ENCODE measurements at regions not wholly inside any gene's neighbourhood (a gene's known extent, or its start where the extent isn't known, plus 50 kb on each side); places are given as distances from the start of the nearest gene placed in this dataset.
"Not testable (repeated sequence)": the region's sequence is repeated elsewhere in the genome, so short reads cannot be mapped to it uniquely, and the experiment has no call there.

DNA sequence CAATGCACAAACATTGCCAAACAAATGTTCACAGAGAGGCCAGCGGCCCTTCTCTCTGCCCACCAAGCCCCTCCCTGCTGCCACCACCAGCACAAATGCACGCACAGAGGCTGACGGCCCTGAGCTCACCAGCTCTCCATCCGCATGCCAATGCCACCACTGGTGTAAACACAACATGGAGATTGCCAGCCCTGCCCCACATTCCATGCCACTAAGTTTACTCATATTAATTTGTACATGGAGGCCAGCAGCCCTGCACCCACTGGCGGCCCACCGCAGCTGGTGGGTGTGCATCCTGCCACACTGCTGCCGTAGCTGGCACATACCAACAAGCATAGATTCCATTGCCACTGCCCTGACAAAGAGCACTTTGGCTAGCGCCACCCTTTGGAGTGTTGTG lies 124.0 kb downstream of the CYLC1 start (continued):
- no peak for TF ChIP-seq E2F4 (IDR thresholded peaks at IDR 0.05; ENCODE audit: low read depth, low read length)

- CTCF ChIA-PET; H3K9ac ChIP-seq (ENCODE audit: control insufficient read depth, insufficient read depth, low read length); SMC1A ChIA-PET (ENCODE audit: uncharacterized antibody, unreplicated experiment); RAD21 ChIA-PET (ENCODE audit: unreplicated experiment); H3K4me2 ChIP-seq (ENCODE audit: control insufficient read depth, insufficient read depth); POLR2A ChIA-PET; DNase-seq (ENCODE audit: low read depth, low spot score); BruUV-seq (replicated peaks); ATAC-seq; H2AFZ ChIP-seq (ENCODE audit: control insufficient read depth, low read depth, low read length); FAIRE-seq; H3K79me2 ChIP-seq (ENCODE audit: control insufficient read depth, insufficient read depth, low read length); H3K36me3 ChIP-seq (ENCODE audit: control insufficient read depth in 2 of 2, insufficient read depth in 2 of 2, low read length in 1 of 2); in situ Hi-C loops (cut with MboI); H3K27ac ChIP-seq (ENCODE audit: control insufficient read depth, insufficient read depth); H4K20me1 ChIP-seq (ENCODE audit: control insufficient read depth, insufficient read depth); H3K4me3 ChIP-seq; H3K4me1 ChIP-seq (ENCODE audit: control insufficient read depth, insufficient read depth, low read length); H3K27me3 ChIP-seq (replicated peaks in 1 of 2; ENCODE audit: control insufficient read depth in 2 of 2, insufficient read depth in 2 of 2, low read length in 1 of 2); H3K9me3 ChIP-seq (replicated peaks; ENCODE audit: control insufficient read depth, insufficient read depth, low read length); intact Hi-C loops (cut with micrococcal nuclease; ENCODE audit: unreplicated experiment): not testable (repeated sequence)
- 10% methylated on average over 2 of the region's 2 CpGs for WGBS (ENCODE audit: insufficient coverage, insufficient replicate concordance, low lambda C conversion rate, missing lambda C conversion rate)
Measured at GRCh38 chrX:83990178-83990577, 129.2 kb downstream of the CYLC1 start.

DNA sequence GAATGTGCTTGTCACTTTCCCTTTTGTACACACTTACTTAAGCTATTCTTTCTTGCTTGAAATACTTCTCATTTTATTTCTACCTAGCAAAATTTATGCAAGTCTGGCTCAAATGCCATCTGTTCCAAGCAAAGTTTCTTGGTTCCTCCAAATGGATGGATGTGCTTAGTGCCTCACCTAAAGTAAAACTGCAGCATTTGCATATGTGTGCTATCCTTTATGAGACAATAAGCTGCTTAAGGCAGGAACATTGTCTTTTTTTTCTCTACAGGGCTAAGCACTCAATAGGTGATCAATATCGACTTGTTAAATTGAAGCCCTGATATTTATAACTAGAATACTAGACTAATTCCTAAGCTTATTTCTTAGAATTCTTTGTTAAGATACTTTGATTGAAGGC lies 136.8 kb downstream of the CYLC1 start:
- no peak overlapping the region for H2AFZ ChIP-seq (ENCODE audit: control insufficient read depth, low read depth, low read length)
- H3K4me1 ChIP-seq (ENCODE audit: control insufficient read depth, insufficient read depth, low read length), result no peaks in the 10 kb centered on the region
- no TSS peak for BruUV-seq (replicated peaks)
- intact Hi-C loops (cut with micrococcal nuclease; ENCODE audit: unreplicated experiment), result no loop called here
- no peaks in the 10 kb centered on the region for H3K27me3 ChIP-seq (replicated peaks in 1 of 2; ENCODE audit: control insufficient read depth in 2 of 2, insufficient read depth in 2 of 2, low read length in 1 of 2)
- no peak overlapping the region for H3K4me2 ChIP-seq (ENCODE audit: control insufficient read depth, insufficient read depth)
- FAIRE-seq (no peak), ATAC-seq (no peak), DNase-seq (ENCODE audit: low read depth, low spot score) (no peak)
- WGBS (ENCODE audit: insufficient coverage, insufficient replicate concordance, low lambda C conversion rate, missing lambda C conversion rate), result 35% methylated on average over 1 of the region's 1 CpG
- RAD21 ChIA-PET (ENCODE audit: unreplicated experiment), result no interaction called here
- no peaks in the 10 kb centered on the region for H4K20me1 ChIP-seq (ENCODE audit: control insufficient read depth, insufficient read depth)
- POLR2A ChIA-PET, result no interaction called here
- H3K9me3 ChIP-seq (replicated peaks; ENCODE audit: control insufficient read depth, insufficient read depth, low read length), result no peaks in the 10 kb centered on the region
- H3K9ac ChIP-seq (ENCODE audit: control insufficient read depth, insufficient read depth, low read length), result no peak overlapping the region
- H3K4me3 ChIP-seq, result no peak overlapping the region
- SMC1A ChIA-PET (ENCODE audit: uncharacterized antibody, unreplicated experiment), result no interaction called here
- CTCF ChIA-PET, result no interaction called here
- in situ Hi-C loops (cut with MboI), result no loop called here
- H3K36me3 ChIP-seq (ENCODE audit: control insufficient read depth in 2 of 2, insufficient read depth in 2 of 2, low read length in 1 of 2), result no peaks in the 10 kb centered on the region
- no peak overlapping the region for H3K27ac ChIP-seq (ENCODE audit: control insufficient read depth, insufficient read depth)
- H3K79me2 ChIP-seq (ENCODE audit: control insufficient read depth, insufficient read depth, low read length), result no peaks in the 10 kb centered on the region
- TF ChIP-seq BCL11A (IDR thresholded peaks at IDR 0.05; ENCODE audit: low read depth, low read length) (no peak), TAF1 (IDR thresholded peaks at IDR 0.05; ENCODE audit: borderline replicate concordance, low read depth, low read length) (no peak), EP300 (IDR thresholded peaks at IDR 0.05; ENCODE audit: borderline replicate concordance in 1 of 2, control insufficient read depth in 1 of 2, low read depth in 2 of 2, low read length in 2 of 2) (no peak), REST (IDR thresholded peaks at IDR 0.05; ENCODE audit: low read depth, low read length) (no peak), GATAD2B (conservative IDR thresholded peaks at IDR 0.05; ENCODE audit: low read depth) (no peak), CEBPB (IDR thresholded peaks at IDR 0.05; ENCODE audit: borderline replicate concordance in 1 of 2, low read depth in 2 of 2, low read length in 2 of 2) (no peak), ATF7 (IDR thresholded peaks at IDR 0.05; ENCODE audit: low read depth) (no peak), ZBED1 (IDR thresholded peaks at IDR 0.05; ENCODE audit: borderline replicate concordance) (no peak), SUPT20H (IDR thresholded peaks at IDR 0.05; ENCODE audit: borderline replicate concordance, control insufficient read depth, low read depth, low read length) (no peak)
- TF ChIP-seq, protein P1, sequence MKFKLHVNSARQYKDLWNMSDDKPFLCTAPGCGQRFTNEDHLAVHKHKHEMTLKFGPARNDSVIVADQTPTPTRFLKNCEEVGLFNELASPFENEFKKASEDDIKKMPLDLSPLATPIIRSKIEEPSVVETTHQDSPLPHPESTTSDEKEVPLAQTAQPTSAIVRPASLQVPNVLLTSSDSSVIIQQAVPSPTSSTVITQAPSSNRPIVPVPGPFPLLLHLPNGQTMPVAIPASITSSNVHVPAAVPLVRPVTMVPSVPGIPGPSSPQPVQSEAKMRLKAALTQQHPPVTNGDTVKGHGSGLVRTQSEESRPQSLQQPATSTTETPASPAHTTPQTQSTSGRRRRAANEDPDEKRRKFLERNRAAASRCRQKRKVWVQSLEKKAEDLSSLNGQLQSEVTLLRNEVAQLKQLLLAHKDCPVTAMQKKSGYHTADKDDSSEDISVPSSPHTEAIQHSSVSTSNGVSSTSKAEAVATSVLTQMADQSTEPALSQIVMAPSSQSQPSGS (IDR thresholded peaks at IDR 0.05; ENCODE audit: low read length), result no peak

All from GM12878 (cell line).